NCI-H2227 (cell line): ENCODE measurements at regions not wholly inside any gene's neighbourhood (a gene's known extent, or its start where the extent isn't known, plus 50 kb on each side); places are given as distances from the start of the nearest gene placed in this dataset.
"Not testable (repeated sequence)": the region's sequence is repeated elsewhere in the genome, so short reads cannot be mapped to it uniquely, and the experiment has no call there.

ENCODE experiments used
- DNase-seq: peaks from one replicate; lab custom pipeline; 2025; ENCODE audit not compliant: unreplicated experiment; lab: John Stamatoyannopoulos, UW

- DNase-seq: not testable (repeated sequence)
Measured at GRCh38 chr11:13614918-13615317, 53.5 kb upstream of the FAR1 start.

DNA sequence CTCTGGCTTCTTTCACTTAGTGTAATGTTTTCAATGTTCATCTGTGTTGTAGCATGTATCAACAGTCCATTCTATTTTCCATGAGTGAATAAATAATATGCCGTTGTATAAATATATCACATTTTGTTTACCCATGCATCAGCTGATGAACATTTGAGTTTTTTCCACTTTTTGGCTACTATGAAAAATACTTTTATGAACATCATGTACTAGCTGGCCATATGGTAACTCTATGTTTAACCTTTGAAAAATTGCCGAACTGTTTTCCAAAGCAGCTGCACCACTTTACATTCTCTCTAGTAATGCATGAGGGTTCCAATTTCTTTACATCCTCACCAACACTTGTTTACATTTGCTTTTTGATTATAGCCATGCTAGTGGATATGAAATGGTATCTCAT lies 59.8 kb upstream of the FAR1 start:
- DNase-seq: no peak

GRCh38 chr11:13606701-13607100 lies 61.8 kb upstream of the FAR1 start:
- no peak for DNase-seq

DNA sequence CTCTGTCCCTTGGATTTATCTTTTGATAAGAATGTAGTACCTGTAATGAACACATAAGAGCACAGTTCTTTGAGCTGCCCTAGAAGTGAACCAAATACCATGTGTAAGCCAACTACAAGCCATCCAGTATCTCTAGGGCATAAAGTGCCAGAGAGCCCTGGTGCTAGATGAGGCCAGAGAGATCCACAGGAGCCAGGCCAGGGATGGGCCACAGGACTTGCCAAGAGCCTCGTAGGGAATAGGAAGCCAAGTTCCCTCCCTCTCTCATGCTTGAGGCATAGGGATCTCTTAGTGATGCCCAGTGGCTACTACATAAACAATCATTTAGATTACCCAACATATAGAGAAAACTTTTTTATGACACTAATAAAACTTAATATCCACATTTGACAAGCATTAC lies 64.8 kb upstream of the FAR1 start:
- DNase-seq: no peak

GRCh38 chr11:13602844-13603243 lies 65.6 kb upstream of the FAR1 start:
- no peak for DNase-seq

GRCh38 chr11:13596611-13597326 lies 71.7 kb upstream of the FAR1 start:
- DNase-seq: no peak

DNA sequence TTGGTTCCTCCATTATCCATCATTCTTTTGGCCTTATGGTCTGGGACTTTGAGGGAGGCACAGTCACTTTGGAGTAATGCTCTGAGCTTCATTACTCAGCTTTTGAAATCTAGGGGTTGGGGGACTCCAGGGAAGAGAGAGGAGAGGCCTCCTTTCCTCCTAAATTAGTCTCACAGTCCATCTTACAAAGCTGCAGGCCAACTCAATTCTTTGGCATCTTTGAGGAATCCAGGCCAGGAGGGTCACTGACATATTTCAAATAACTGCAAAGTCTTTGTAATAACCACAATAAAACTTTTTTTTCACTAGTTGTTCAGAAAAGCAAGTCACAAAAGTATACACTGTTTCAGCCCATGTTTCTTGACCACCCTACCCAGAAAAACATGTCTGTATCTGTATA lies 73.3 kb upstream of the FAR1 start:
- DNase-seq: no peak

DNA sequence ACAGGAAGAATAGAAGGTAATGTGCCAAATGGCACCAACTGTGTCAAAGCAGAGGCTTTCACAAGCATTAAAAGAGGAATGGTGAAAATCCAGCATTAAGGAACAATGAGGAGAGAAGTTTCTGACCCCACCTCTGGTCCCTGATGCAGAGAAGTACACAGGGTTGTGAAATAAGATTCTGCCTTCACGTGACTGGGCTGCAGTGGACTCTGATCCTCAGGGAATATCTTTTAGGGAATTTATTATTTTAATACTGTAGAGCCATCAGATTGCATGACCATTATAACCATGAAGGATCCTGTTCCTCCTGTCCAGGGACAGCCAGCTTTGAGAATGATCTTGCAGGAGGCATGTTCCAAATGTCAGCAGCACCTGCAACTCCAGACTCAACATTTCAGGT lies 74.4 kb upstream of the FAR1 start:
- DNase-seq: no peak

DNA sequence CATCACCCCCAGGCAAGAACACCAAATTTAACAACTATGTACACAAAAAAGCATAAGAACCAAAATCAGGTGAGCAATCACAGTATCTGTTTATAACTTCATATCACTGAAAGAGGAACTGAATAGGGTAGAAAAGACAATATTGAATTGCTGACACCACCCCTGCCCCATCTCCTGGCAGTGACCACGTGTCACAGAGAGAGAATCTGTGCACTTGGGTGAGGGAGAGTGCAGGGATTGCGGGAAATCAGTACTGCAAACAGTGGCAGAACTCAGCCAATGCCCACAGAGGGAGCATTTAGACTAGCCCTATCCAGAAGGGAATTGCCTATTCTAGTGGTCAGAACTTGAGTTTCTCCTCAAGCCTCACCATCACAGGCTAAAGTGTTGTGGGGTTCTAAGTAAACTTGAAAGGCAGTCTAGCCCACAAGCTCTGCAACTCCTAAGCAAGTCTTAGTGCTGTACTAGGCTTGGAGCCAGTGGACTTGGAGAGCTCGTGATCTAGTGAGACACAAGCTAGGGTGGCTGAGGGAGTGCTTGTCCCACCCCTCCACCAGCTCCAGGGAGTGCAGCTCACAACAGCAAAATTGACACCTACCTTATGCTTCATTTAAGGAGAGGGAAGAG lies 82.8 kb upstream of the PTH start:
- DNase-seq: no peak

DNA sequence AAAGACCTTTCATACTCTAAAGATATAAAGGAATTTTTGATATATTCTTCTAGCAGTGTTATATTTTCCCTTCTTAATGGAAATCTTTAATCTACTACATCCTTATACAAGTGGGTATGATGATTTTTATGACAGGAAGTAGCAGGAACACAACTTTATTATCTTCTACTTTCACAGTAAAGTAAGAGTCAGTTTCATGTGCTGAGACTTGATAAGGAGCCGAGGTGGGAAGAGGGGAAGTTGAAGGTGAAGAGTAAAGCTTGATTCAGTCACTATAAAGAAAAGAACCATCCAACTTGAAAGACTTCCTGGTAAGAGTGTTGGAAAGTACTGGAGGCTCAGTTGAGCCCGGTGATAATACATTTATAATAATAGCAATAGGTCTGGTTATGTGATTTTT lies 82.1 kb upstream of the PTH start:
- DNase-seq: no peak

DNA sequence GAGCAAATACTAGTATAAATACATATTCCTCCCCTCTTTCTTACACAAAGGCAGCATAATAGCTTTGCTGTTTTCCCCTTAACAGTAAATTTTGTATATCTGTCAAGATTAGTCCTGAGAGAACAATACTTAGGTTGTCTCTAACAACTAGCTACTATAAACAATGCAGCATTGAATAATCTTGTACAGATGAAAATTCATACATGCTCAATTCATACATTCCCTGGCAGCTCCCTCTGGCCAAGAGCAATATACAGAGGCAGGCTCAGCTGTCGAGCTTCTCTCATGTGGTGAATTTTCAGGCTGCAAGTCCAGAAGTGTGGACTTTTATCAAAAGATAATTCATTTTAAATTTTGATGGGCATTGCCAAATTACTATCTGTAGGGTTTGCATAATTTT lies 81.2 kb upstream of the PTH start:
- no peak for DNase-seq

- DNase-seq: not testable (repeated sequence)
Measured at GRCh38 chr11:13575385-13575784, 79.6 kb upstream of the PTH start.

- no peak for DNase-seq
Measured at GRCh38 chr11:13567551-13567950, 71.8 kb upstream of the PTH start.

- DNase-seq: no peak
Measured at GRCh38 chr11:13561860-13562259, 66.1 kb upstream of the PTH start.

DNA sequence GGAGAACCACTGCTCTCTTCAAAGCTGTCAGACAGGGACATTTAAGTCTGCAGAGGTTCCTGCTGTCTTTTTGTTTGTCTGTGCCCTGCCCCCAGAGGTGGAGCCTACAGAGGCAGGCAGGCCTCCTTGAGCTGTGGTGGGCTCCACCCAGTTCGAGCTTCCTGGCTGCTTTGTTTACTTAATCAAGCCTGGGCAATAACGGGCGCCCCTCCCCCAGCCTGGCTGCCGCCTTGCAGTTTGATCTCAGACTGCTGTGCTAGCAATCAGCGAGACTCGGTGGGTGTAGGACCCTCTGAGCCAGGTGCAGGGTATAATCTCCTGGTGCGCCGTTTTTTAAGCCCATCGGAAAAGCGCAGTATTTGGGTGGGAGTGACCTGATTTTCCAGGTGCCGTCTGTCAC lies 64.5 kb upstream of the PTH start:
- DNase-seq: peak; percentile 4

DNA sequence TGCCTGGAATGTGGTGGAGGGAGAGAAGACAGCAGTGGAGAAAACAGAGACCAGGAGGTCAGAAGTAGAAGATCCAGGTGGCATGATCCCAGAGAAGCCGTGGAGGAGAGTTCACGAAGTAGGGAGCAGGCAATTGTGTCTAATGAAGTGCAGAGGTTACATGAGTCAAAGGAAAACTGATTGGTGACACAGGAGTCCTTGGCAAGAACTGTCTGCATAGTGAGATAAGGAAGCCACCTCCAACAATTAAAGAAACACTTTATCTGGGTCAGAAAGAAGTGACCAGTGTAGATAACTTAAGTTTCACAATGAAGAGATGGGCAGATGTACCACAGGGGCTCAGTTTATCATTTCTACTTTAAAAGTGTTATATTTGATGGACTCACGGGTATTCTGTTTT lies 57.0 kb upstream of the PTH start:
- no peak for DNase-seq

DNA sequence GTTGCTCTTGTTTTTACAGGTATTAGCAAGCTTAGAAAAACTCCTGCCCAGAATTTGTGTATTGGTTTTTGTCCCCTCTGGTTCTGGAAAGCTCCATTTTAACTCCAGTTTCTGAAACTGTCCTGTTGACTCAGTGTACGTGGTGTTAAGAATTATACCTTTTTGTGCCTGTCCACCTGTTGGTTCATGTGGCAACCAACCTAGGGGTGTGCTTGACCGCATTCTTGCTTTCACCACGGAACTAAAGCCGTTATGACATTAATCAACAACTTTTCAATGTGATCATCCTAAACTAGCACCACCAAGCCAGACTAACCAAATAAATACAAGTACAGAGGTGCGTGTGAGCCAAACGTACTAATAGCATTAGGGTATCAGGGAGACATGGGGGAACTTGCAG lies 56.0 kb upstream of the PTH start:
- no peak for DNase-seq

GRCh38 chr11:13550761-13551160 lies 55.0 kb upstream of the PTH start:
- DNase-seq: no peak

DNA sequence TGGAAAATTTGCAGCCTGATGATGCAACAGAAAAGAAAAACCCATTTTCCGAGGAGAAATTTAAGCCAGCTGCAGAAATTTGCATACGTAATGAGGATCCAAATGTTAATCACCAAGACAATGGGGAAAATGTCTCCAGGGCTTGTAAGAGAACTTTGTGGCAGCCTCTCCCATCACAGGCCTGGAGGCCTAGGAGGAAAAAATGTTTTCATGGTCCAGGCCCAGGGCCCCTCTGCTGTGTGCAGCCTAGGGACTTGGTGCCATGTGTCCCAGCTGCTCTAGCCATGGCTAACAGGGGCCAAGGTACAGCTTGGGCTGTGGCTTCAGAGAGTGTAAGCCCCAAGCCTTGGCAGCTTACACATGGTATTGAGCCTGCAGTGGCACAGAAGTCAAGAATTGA lies 50.3 kb upstream of the PTH start:
- DNase-seq: not testable (repeated sequence)
